ENCODE measurements at regions not wholly inside any gene's neighbourhood (a gene's known extent, or its start where the extent isn't known, plus 50 kb on each side); places are given as distances from the start of the nearest gene placed in this dataset.

DNA sequence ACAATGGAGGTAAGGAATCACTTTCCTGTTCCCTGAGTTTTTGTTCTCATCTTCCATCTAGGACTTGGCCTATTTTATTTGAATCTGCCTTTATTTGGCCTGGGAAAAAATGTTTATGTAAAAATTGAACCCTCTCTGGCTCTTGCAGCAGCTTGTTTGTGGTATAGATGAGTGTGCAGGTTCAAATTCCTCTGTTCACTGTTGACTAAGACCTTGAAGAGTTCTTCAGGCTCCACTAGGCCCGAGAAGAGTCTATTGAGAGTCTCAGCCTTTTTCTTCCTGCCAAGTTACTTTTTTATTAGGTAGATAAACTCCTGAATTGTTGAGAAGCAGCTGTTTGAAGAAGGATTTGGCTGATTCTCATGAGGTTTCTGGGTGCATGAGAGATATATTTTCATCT, 248.8 kb upstream of the ADGRL2 start:
- Histone ChIP-seq H3K4me1 (ENCODE audit: insufficient read depth, insufficient read length) (no peaks in the 10 kb centered on the region), H3K36me3 (ENCODE audit: insufficient read depth, insufficient read length, low read length) (no peaks in the 10 kb centered on the region), H3K27me3 (ENCODE audit: insufficient read depth, insufficient read length) (no peaks in the 10 kb centered on the region), H3K4me3 (ENCODE audit: insufficient read length, low read depth) (no peak overlapping the region), H3K9me3 (ENCODE audit: insufficient read depth, low read length) (no peaks in the 10 kb centered on the region), H3K9ac (ENCODE audit: insufficient read length, low read depth) (no peak overlapping the region)
- no peak for DNase-seq (ENCODE audit: low read depth, low spot score)
- TF ChIP-seq SUZ12 (IDR thresholded peaks at IDR 0.05; ENCODE audit: extremely low read depth, insufficient read depth, insufficient read length) (no peak), ZNF274 (IDR thresholded peaks at IDR 0.05; ENCODE audit: low read depth, low read length) (no peak), YY1 (IDR thresholded peaks at IDR 0.05; ENCODE audit: insufficient read depth, insufficient read length) (no peak)

DNA sequence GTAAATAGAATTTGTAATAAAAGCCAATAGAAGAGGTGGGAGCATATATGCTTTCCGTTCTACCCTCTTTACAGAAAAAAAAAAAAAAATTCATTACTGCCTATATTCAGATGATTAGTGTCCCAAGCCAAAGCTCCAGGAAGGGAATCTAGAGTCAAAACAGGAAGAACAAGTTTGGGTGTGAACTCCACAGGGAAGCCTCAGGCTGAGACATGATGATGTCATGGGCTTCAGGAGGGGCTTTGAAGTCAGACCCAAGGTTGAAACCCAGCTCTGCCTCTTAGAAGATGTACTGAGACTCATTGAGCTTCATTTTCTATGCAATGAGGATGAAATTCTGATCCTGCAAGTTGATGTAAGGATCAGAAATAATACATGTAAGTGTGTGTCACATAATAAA, 250.0 kb upstream of the ADGRL2 start:
- Histone ChIP-seq H3K9me3 (ENCODE audit: insufficient read depth, low read length) (no peaks in the 10 kb centered on the region), H3K4me1 (ENCODE audit: insufficient read depth, insufficient read length) (peaks cover under 1% of the 10 kb centered on the region), H3K36me3 (ENCODE audit: insufficient read depth, insufficient read length, low read length) (no peaks in the 10 kb centered on the region), H3K27me3 (ENCODE audit: insufficient read depth, insufficient read length) (no peaks in the 10 kb centered on the region), H3K9ac (ENCODE audit: insufficient read length, low read depth) (no peak overlapping the region), H3K4me3 (ENCODE audit: insufficient read length, low read depth) (no peak overlapping the region)
- TF ChIP-seq ZNF274 (IDR thresholded peaks at IDR 0.05; ENCODE audit: low read depth, low read length) (no peak), YY1 (IDR thresholded peaks at IDR 0.05; ENCODE audit: insufficient read depth, insufficient read length) (no peak), SUZ12 (IDR thresholded peaks at IDR 0.05; ENCODE audit: extremely low read depth, insufficient read depth, insufficient read length) (no peak)
- DNase-seq (ENCODE audit: low read depth, low spot score), result no peak

DNA sequence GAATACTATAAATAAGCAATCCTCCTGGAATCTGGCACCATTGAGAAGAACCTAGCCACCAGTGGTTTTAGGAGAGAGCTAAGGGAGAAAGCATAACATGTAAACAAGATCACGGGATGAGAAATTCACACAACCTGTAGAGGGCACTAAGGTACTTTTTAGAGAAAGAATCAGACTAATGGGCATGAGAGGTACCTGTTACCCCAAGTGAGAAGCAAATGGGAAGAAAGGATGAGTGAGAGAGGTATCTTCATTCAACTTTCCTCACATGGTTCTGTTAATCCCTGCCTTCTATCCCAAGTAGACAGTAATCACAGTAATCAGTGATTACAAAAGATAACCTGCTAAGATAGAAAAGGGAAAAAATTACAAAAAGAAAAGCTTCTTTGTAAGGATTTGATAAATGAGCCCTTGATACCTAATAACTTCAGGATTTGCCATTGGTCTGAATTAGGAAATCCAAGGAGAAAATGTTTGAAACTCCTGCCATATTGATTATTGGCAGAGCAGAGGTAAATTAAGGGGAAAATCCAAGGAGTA, 251.1 kb upstream of the ADGRL2 start:
- Histone ChIP-seq H3K36me3 (ENCODE audit: insufficient read depth, insufficient read length, low read length) (no peaks in the 10 kb centered on the region), H3K9ac (ENCODE audit: insufficient read length, low read depth) (no peak overlapping the region), H3K9me3 (ENCODE audit: insufficient read depth, low read length) (no peaks in the 10 kb centered on the region), H3K4me1 (ENCODE audit: insufficient read depth, insufficient read length) (peaks cover 3% of the 10 kb centered on the region), H3K4me3 (ENCODE audit: insufficient read length, low read depth) (no peak overlapping the region), H3K27me3 (ENCODE audit: insufficient read depth, insufficient read length) (no peaks in the 10 kb centered on the region)
- no peak for TF ChIP-seq ZNF274 (IDR thresholded peaks at IDR 0.05; ENCODE audit: low read depth, low read length)
- no peak for TF ChIP-seq YY1 (IDR thresholded peaks at IDR 0.05; ENCODE audit: insufficient read depth, insufficient read length)
- TF ChIP-seq SUZ12 (IDR thresholded peaks at IDR 0.05; ENCODE audit: extremely low read depth, insufficient read depth, insufficient read length), result no peak
- DNase-seq (ENCODE audit: low read depth, low spot score), result peak; percentile 39

GRCh38 chr1:81548918-81549587, 251.7 kb upstream of the ADGRL2 start:
- H3K27me3 ChIP-seq (ENCODE audit: insufficient read depth, insufficient read length), result no peaks in the 10 kb centered on the region
- no peaks in the 10 kb centered on the region for H3K36me3 ChIP-seq (ENCODE audit: insufficient read depth, insufficient read length, low read length)
- peaks cover 3% of the 10 kb centered on the region for H3K4me1 ChIP-seq (ENCODE audit: insufficient read depth, insufficient read length)
- H3K9ac ChIP-seq (ENCODE audit: insufficient read length, low read depth), result no peak overlapping the region
- H3K9me3 ChIP-seq (ENCODE audit: insufficient read depth, low read length), result no peaks in the 10 kb centered on the region
- TF ChIP-seq SUZ12 (IDR thresholded peaks at IDR 0.05; ENCODE audit: extremely low read depth, insufficient read depth, insufficient read length) (no peak), ZNF274 (IDR thresholded peaks at IDR 0.05; ENCODE audit: low read depth, low read length) (no peak), YY1 (IDR thresholded peaks at IDR 0.05; ENCODE audit: insufficient read depth, insufficient read length) (no peak)
- DNase-seq (ENCODE audit: low read depth, low spot score), result no peak
- no peak overlapping the region for H3K4me3 ChIP-seq (ENCODE audit: insufficient read length, low read depth)

DNA sequence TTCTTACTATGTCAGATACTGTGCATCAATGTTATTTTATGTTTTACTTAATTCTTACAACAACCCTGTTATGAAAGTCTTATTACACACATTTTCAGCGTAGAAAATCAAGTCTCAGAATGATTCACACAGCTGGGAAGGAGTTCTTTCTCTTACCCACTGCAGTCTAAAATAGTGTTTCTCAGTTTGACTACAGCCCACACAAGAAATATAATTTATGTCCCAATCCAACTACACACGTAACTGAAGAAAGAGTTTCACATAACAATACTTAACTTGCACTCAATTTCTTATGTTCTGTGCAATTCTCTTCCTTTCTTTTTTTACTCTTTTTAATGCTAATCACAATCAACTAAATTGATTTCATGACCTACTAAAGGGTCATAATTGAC, 252.8 kb upstream of the ADGRL2 start:
- Histone ChIP-seq H3K4me1 (ENCODE audit: insufficient read depth, insufficient read length) (peaks cover 3% of the 10 kb centered on the region), H3K4me3 (ENCODE audit: insufficient read length, low read depth) (no peak overlapping the region), H3K36me3 (ENCODE audit: insufficient read depth, insufficient read length, low read length) (no peaks in the 10 kb centered on the region), H3K9me3 (ENCODE audit: insufficient read depth, low read length) (no peaks in the 10 kb centered on the region), H3K9ac (ENCODE audit: insufficient read length, low read depth) (no peak overlapping the region), H3K27me3 (ENCODE audit: insufficient read depth, insufficient read length) (no peaks in the 10 kb centered on the region)
- TF ChIP-seq YY1 (IDR thresholded peaks at IDR 0.05; ENCODE audit: insufficient read depth, insufficient read length) (no peak), SUZ12 (IDR thresholded peaks at IDR 0.05; ENCODE audit: extremely low read depth, insufficient read depth, insufficient read length) (no peak), ZNF274 (IDR thresholded peaks at IDR 0.05; ENCODE audit: low read depth, low read length) (no peak)
- DNase-seq (ENCODE audit: low read depth, low spot score), result no peak

DNA sequence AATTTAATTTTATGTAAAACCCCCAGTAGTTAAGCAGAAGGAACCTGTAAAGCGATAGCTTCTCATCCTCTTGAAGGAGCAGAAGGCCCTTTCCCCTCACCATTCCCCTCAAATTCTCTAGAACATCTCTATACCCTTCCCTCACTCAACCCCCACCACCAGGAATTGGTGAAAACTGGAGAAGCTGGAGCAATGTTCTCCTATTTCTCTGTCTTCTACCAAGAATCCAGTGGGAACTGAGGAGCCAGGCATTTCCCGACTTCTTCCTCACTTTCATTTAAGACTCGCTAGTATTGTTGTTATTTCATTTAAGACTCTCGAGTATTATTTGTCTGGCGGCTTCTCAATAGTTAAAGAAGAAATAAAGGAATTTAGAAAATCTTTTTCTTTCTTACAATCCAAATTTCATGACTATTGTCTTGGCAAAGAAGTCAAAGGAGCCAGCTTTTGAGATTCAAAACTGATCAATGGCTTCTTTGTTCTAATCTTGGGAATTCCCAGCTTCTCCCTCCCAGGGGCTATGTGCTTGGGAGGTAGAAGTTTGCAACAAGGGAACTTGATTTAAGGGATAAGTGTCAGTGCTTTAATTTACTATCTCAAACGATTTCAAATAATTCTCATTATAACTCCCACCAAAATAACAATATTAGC, 253.3 kb upstream of the ADGRL2 start:
- Histone ChIP-seq H3K4me1 (ENCODE audit: insufficient read depth, insufficient read length) (peaks cover 3% of the 10 kb centered on the region), H3K9ac (ENCODE audit: insufficient read length, low read depth) (peak overlapping the region; percentile 2), H3K36me3 (ENCODE audit: insufficient read depth, insufficient read length, low read length) (no peaks in the 10 kb centered on the region), H3K27me3 (ENCODE audit: insufficient read depth, insufficient read length) (no peaks in the 10 kb centered on the region), H3K4me3 (ENCODE audit: insufficient read length, low read depth) (no peak overlapping the region), H3K9me3 (ENCODE audit: insufficient read depth, low read length) (no peaks in the 10 kb centered on the region)
- TF ChIP-seq YY1 (IDR thresholded peaks at IDR 0.05; ENCODE audit: insufficient read depth, insufficient read length) (no peak), SUZ12 (IDR thresholded peaks at IDR 0.05; ENCODE audit: extremely low read depth, insufficient read depth, insufficient read length) (no peak), ZNF274 (IDR thresholded peaks at IDR 0.05; ENCODE audit: low read depth, low read length) (no peak)
- peak; percentile 94 for DNase-seq (ENCODE audit: low read depth, low spot score)

- Histone ChIP-seq H3K9ac (ENCODE audit: insufficient read length, low read depth) (no peak overlapping the region), H3K9me3 (ENCODE audit: insufficient read depth, low read length) (no peaks in the 10 kb centered on the region), H3K27me3 (ENCODE audit: insufficient read depth, insufficient read length) (no peaks in the 10 kb centered on the region), H3K4me3 (ENCODE audit: insufficient read length, low read depth) (no peak overlapping the region), H3K4me1 (ENCODE audit: insufficient read depth, insufficient read length) (peaks cover 3% of the 10 kb centered on the region), H3K36me3 (ENCODE audit: insufficient read depth, insufficient read length, low read length) (no peaks in the 10 kb centered on the region)
- no peak for DNase-seq (ENCODE audit: low read depth, low spot score)
- no peak for TF ChIP-seq SUZ12 (IDR thresholded peaks at IDR 0.05; ENCODE audit: extremely low read depth, insufficient read depth, insufficient read length)
- no peak for TF ChIP-seq YY1 (IDR thresholded peaks at IDR 0.05; ENCODE audit: insufficient read depth, insufficient read length)
- no peak for TF ChIP-seq ZNF274 (IDR thresholded peaks at IDR 0.05; ENCODE audit: low read depth, low read length)
Measured at GRCh38 chr1:81545734-81546133, 255.0 kb upstream of the ADGRL2 start.
